ENCODE measurements at regions not wholly inside any gene's neighbourhood (a gene's known extent, or its start where the extent isn't known, plus 50 kb on each side); places are given as distances from the start of the nearest gene placed in this dataset.
"Not testable (repeated sequence)": the region's sequence is repeated elsewhere in the genome, so short reads cannot be mapped to it uniquely, and the experiment has no call there.

- TF ChIP-seq CTCF (IDR thresholded peaks at IDR 0.05; ENCODE audit: low read length); EZH2 (optimal IDR thresholded peaks at IDR 0.05; ENCODE audit: low read depth, low read length); EZH2phosphoT487 (IDR thresholded peaks at IDR 0.05; ENCODE audit: low read length): not testable (repeated sequence)
These were observed 233.9 kb upstream of the FRG1 start for GRCh38 chr4:189706821-189707220.
